ENCODE measurements at regions not wholly inside any gene's neighbourhood (a gene's known extent, or its start where the extent isn't known, plus 50 kb on each side); places are given as distances from the start of the nearest gene placed in this dataset.
"Not testable (repeated sequence)": the region's sequence is repeated elsewhere in the genome, so short reads cannot be mapped to it uniquely, and the experiment has no call there.

GRCh38 chr14:57150449-57150848 lies 118.3 kb downstream of the EXOC5 start:
- Histone ChIP-seq H3K4me3 (ENCODE audit: low read depth, low read length) (no peak overlapping the region), H3K36me3 (ENCODE audit: control insufficient read depth, insufficient read depth, low read length) (no peaks in the 10 kb centered on the region), H3K27me3 (ENCODE audit: control insufficient read depth, insufficient read depth, low read length) (no peaks in the 10 kb centered on the region)
- ChIA-PET POLR2A (no interaction called here), CTCF (no interaction called here)
- no peak for TF ChIP-seq CTCF (IDR thresholded peaks at IDR 0.05; ENCODE audit: insufficient read depth, low read depth, low read length)
- DNase-seq (ENCODE audit: low read depth): no peak

- no peaks in the 10 kb centered on the region for H3K36me3 ChIP-seq (ENCODE audit: control insufficient read depth, insufficient read depth, low read length)
- CTCF ChIA-PET: no interaction called here
- TF ChIP-seq CTCF (IDR thresholded peaks at IDR 0.05; ENCODE audit: insufficient read depth, low read depth, low read length): no peak
- POLR2A ChIA-PET: no interaction called here
- no peak overlapping the region for H3K4me3 ChIP-seq (ENCODE audit: low read depth, low read length)
- H3K27me3 ChIP-seq (ENCODE audit: control insufficient read depth, insufficient read depth, low read length): no peaks in the 10 kb centered on the region
- DNase-seq (ENCODE audit: low read depth): no peak
Observed at GRCh38 chr14:57139173-57139572, 129.5 kb downstream of the EXOC5 start.

GRCh38 chr14:57136669-57137328 lies 131.9 kb downstream of the EXOC5 start:
- Histone ChIP-seq H3K36me3 (ENCODE audit: control insufficient read depth, insufficient read depth, low read length) (no peaks in the 10 kb centered on the region), H3K4me3 (ENCODE audit: low read depth, low read length) (no peak overlapping the region), H3K27me3 (ENCODE audit: control insufficient read depth, insufficient read depth, low read length) (no peaks in the 10 kb centered on the region)
- TF ChIP-seq CTCF (IDR thresholded peaks at IDR 0.05; ENCODE audit: insufficient read depth, low read depth, low read length): no peak
- CTCF ChIA-PET: no interaction called here
- DNase-seq (ENCODE audit: low read depth): no peak
- POLR2A ChIA-PET: no interaction called here

GRCh38 chr14:57127809-57128208 lies 140.9 kb downstream of the EXOC5 start:
- POLR2A ChIA-PET; DNase-seq (ENCODE audit: low read depth); H3K27me3 ChIP-seq (ENCODE audit: control insufficient read depth, insufficient read depth, low read length); H3K36me3 ChIP-seq (ENCODE audit: control insufficient read depth, insufficient read depth, low read length); H3K4me3 ChIP-seq (ENCODE audit: low read depth, low read length); CTCF ChIA-PET: not testable (repeated sequence)

- ChIA-PET POLR2A (no interaction called here), CTCF (interaction anchor here (0.6 kb wide), 2 partner anchors 61 to 556 kb away, joined by 3 to 4 read pairs; no protein-coding TSS in a partner anchor)
- Histone ChIP-seq H3K4me3 (ENCODE audit: low read depth, low read length) (no peak overlapping the region), H3K36me3 (ENCODE audit: control insufficient read depth, insufficient read depth, low read length) (no peaks in the 10 kb centered on the region), H3K27me3 (ENCODE audit: control insufficient read depth, insufficient read depth, low read length) (no peaks in the 10 kb centered on the region)
- no peak for DNase-seq (ENCODE audit: low read depth)
- no peak for TF ChIP-seq CTCF (IDR thresholded peaks at IDR 0.05; ENCODE audit: insufficient read depth, low read depth, low read length)
Observed at GRCh38 chr14:57122129-57122528, 146.6 kb downstream of the EXOC5 start.

- DNase-seq (ENCODE audit: low read depth); H3K27me3 ChIP-seq (ENCODE audit: control insufficient read depth, insufficient read depth, low read length); POLR2A ChIA-PET; H3K4me3 ChIP-seq (ENCODE audit: low read depth, low read length); H3K36me3 ChIP-seq (ENCODE audit: control insufficient read depth, insufficient read depth, low read length); CTCF ChIA-PET: not testable (repeated sequence)
Observed at GRCh38 chr14:57112072-57112807, 156.5 kb downstream of the EXOC5 start.

GRCh38 chr14:57110411-57110810 lies 158.3 kb downstream of the EXOC5 start:
- H3K36me3 ChIP-seq (ENCODE audit: control insufficient read depth, insufficient read depth, low read length); H3K27me3 ChIP-seq (ENCODE audit: control insufficient read depth, insufficient read depth, low read length); H3K4me3 ChIP-seq (ENCODE audit: low read depth, low read length); CTCF ChIA-PET; DNase-seq (ENCODE audit: low read depth); POLR2A ChIA-PET: not testable (repeated sequence)

Measured in BJ (cell line).